SU-DHL-6 (cell line): ENCODE measurements at regions not wholly inside any gene's neighbourhood (a gene's known extent, or its start where the extent isn't known, plus 50 kb on each side); places are given as distances from the start of the nearest gene placed in this dataset.

ENCODE experiments used
- H2AFZ ChIP-seq: fragments of 200-600 bp; sonication (generic); 2 replicates; pipeline ENCODE4 v1.6.1; 2014; ENCODE audit warnings: low read depth, mild to moderate bottlenecking, moderate library complexity, mixed read lengths, antibody characterized with exemption, low read length; ENCODE audit not compliant: severe bottlenecking
- H3F3A ChIP-seq: fragments of 200-600 bp; shearing (Covaris generic); 2 replicates; pipeline ENCODE4 v1.6.0; 2016; ENCODE audit warnings: antibody characterized with exemption, mild to moderate bottlenecking; ENCODE audit not compliant: insufficient read depth
- H3K27ac ChIP-seq: fragments of 200-600 bp; sonication (generic); 2 replicates; pipeline ENCODE4 v1.5.1; 2016; ENCODE audit warnings: low read depth, mild to moderate bottlenecking, low read length, moderate library complexity, mixed read lengths
- H3K27me3 ChIP-seq: fragments of 200-600 bp; sonication (generic), shearing (Covaris generic); 2 replicates; pipeline ENCODE4 v1.6.0; 2014; ENCODE audit warnings: mild to moderate bottlenecking, low read length
- H3K36me3 ChIP-seq: fragments of 200-600 bp; sonication (generic); 2 replicates; pipeline ENCODE4 v1.6.1; 2014; ENCODE audit warnings: mild to moderate bottlenecking, low read length, mixed read lengths
- H3K4me2 ChIP-seq: fragments of 300-600, 200-600 bp; shearing (Covaris generic), sonication (generic); 2 replicates; pipeline ENCODE4 v1.6.0; 2014; ENCODE audit warnings: low read length, low read depth, mild to moderate bottlenecking; ENCODE audit not compliant: poor library complexity, severe bottlenecking
- H3K4me3 ChIP-seq: fragments of 200-600 bp; sonication (generic); 2 replicates; pipeline ENCODE4 v1.5.1; 2014; ENCODE audit warnings: antibody characterized with exemption, low read length, mild to moderate bottlenecking, mixed read lengths; ENCODE audit not compliant: insufficient read depth, poor library complexity, severe bottlenecking
- H3K79me2 ChIP-seq: fragments of 200-600 bp; sonication (generic); 2 replicates; pipeline ENCODE4 v1.6.1; 2014; ENCODE audit warnings: mild to moderate bottlenecking, low read length, moderate library complexity; ENCODE audit not compliant: insufficient read depth
- H3K9ac ChIP-seq: fragments of 200-600 bp; sonication (generic); 2 replicates; pipeline ENCODE4 v1.7.0; 2014; ENCODE audit warnings: mild to moderate bottlenecking, low read length
- H3K9me2 ChIP-seq: fragments of 200-600 bp; sonication (generic); replicated peaks from 2 replicates; pipeline ENCODE4 v1.6.1; 2014; ENCODE audit warnings: low read length; ENCODE audit not compliant: insufficient read depth
- H3K9me3 ChIP-seq: fragments of 200-600 bp; sonication (generic); 2 replicates; pipeline ENCODE4 v1.6.1; 2014; ENCODE audit warnings: low read length, mixed read lengths; ENCODE audit not compliant: insufficient read depth
- H4K20me1 ChIP-seq: fragments of 200-600 bp; sonication (generic); 2 replicates; pipeline ENCODE4 v1.6.1; 2014; ENCODE audit warnings: low read depth, mild to moderate bottlenecking, antibody characterized with exemption, low read length, moderate library complexity, mixed read lengths
- CTCF ChIP-seq: fragments of 200-600 bp; sonication (generic); IDR thresholded peaks from one replicate; pipeline ENCODE4 v1.5.1; 2017; ENCODE audit warnings: antibody characterized with exemption, mild to moderate bottlenecking, low read length, moderate library complexity; ENCODE audit not compliant: insufficient read depth, poor library complexity, severe bottlenecking
- EZH2phosphoT487 ChIP-seq: fragments of 200-600 bp; sonication (generic), shearing (Covaris generic); conservative IDR thresholded peaks from 2 replicates; pipeline ENCODE4 v1.6.1; 2018; ENCODE audit warnings: mild to moderate bottlenecking, antibody characterized with exemption, low read length, moderate library complexity, mixed read lengths

GRCh38 chr15:69862540-69862939, 235.2 kb downstream of the TLE3 start:
- TF ChIP-seq CTCF (no peak), EZH2phosphoT487 (no peak)
- no peak overlapping the region for H3K4me3 ChIP-seq
- no peaks in the 10 kb centered on the region for H3K36me3 ChIP-seq
- H3K9me3 ChIP-seq = no peaks in the 10 kb centered on the region
- H4K20me1 ChIP-seq = no peaks in the 10 kb centered on the region
- no peaks in the 10 kb centered on the region for H3K79me2 ChIP-seq
- H3K27ac ChIP-seq = no peak overlapping the region
- no peaks in the 10 kb centered on the region for H3F3A ChIP-seq
- H3K27me3 ChIP-seq = no peaks in the 10 kb centered on the region
- no peak overlapping the region for H3K9ac ChIP-seq
- H2AFZ ChIP-seq = no peak overlapping the region
- no peak overlapping the region for H3K4me2 ChIP-seq
- H3K9me2 ChIP-seq = no peaks in the 10 kb centered on the region

DNA sequence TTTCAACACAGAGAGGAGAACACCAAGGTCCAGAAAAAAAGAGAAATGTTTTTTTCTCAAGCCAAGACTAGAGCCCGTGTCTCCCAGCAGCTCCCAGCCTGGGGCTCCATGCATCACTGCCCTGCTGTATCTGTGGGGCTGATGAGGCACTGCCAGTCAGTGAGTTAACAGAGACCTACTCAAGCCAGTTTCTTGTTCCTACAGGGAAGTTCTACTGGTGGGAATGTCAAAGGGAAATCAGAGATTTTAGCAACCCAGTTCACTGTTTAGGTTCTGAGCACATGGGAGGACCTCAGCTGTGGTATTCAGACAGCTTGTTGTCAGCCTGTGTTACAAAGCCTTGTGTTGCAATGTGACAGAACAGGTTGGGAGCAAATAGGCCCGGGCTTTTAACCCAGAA, 234.3 kb downstream of the TLE3 start:
- H2AFZ ChIP-seq = no peak overlapping the region

DNA sequence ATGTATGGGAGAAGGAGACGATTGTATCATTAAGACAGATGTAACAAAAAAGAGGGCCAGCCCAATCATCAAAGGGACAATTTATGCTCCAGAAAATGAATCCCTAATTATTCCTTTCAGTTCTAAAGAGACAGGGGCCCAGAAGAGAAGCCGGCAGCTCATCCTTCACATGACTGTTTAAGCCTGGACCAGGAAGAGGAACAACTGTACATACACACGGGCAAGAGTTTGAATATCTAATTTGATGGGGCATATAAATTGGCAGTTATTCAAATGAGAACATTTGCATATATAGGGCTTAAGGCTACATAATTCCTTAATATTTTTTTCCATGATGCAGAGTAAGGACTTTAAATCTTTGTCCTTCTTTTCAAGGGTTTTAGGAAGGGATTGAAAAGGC, 232.3 kb downstream of the TLE3 start:
- Histone ChIP-seq H3K9ac (no peak overlapping the region), H3K9me3 (no peaks in the 10 kb centered on the region), H3F3A (no peaks in the 10 kb centered on the region), H2AFZ (no peak overlapping the region), H4K20me1 (no peaks in the 10 kb centered on the region), H3K4me2 (no peak overlapping the region), H3K79me2 (no peaks in the 10 kb centered on the region), H3K27ac (no peak overlapping the region), H3K36me3 (no peaks in the 10 kb centered on the region), H3K4me3 (no peak overlapping the region), H3K27me3 (no peaks in the 10 kb centered on the region), H3K9me2 (no peaks in the 10 kb centered on the region)
- TF ChIP-seq EZH2phosphoT487 (no peak), CTCF (no peak)

More for the DNA sequence above, 234.3 kb downstream of the TLE3 start:
- H4K20me1 ChIP-seq = no peaks in the 10 kb centered on the region
- H3K4me2 ChIP-seq = no peak overlapping the region
- H3K9ac ChIP-seq = no peak overlapping the region
- H3K79me2 ChIP-seq = no peaks in the 10 kb centered on the region
- no peak overlapping the region for H3K4me3 ChIP-seq
- H3K9me2 ChIP-seq = no peaks in the 10 kb centered on the region
- H3F3A ChIP-seq = no peaks in the 10 kb centered on the region
- H3K36me3 ChIP-seq = no peaks in the 10 kb centered on the region
- TF ChIP-seq CTCF = no peak
- H3K27me3 ChIP-seq = no peaks in the 10 kb centered on the region
- no peaks in the 10 kb centered on the region for H3K9me3 ChIP-seq
- no peak overlapping the region for H3K27ac ChIP-seq

- Histone ChIP-seq H3K9me2 (no peaks in the 10 kb centered on the region), H3K4me2 (no peak overlapping the region), H3K9me3 (no peaks in the 10 kb centered on the region), H3K4me3 (no peak overlapping the region), H3K27ac (no peak overlapping the region), H3F3A (no peaks in the 10 kb centered on the region), H3K27me3 (no peaks in the 10 kb centered on the region), H3K79me2 (no peaks in the 10 kb centered on the region), H3K36me3 (no peaks in the 10 kb centered on the region), H3K9ac (no peak overlapping the region), H2AFZ (no peak overlapping the region), H4K20me1 (no peaks in the 10 kb centered on the region)
- TF ChIP-seq EZH2phosphoT487 (no peak), CTCF (no peak)
Observed at GRCh38 chr15:69868756-69869155, 229.0 kb downstream of the TLE3 start.
